H1 (cell line): ENCODE measurements at regions not wholly inside any gene's neighbourhood (a gene's known extent, or its start where the extent isn't known, plus 50 kb on each side); places are given as distances from the start of the nearest gene placed in this dataset.

Experiments
- CTCF ChIA-PET: fragments of 300-600 bp; sonication (Branson Sonifier 250); formaldehyde crosslinking; loops from one replicate; lab custom pipeline; 2021; ENCODE audit not compliant: partially characterized antibody; lab: Charles Lee
- POLR2A ChIA-PET: fragments of 300-600 bp; sonication (Branson Sonifier 250); formaldehyde crosslinking; loops from one replicate; lab custom pipeline; 2021; ENCODE audit warnings: inconsistent platforms; ENCODE audit not compliant: partially characterized antibody; lab: Charles Lee
- DNase-seq, 2 experiments: peaks; one replicate each; pipeline versions ENCODE4 v3.0.0 to v3.0.0-alpha.2; 2010 to 2022; ENCODE audit warnings: low spot score in 2 of 2, low read depth in 1 of 2, mixed read lengths in 1 of 2
- FAIRE-seq: peaks from 2 replicates; lab custom pipeline; 2011; peaks lifted over from hg19 to GRCh38; lab: Jason Lieb, UNC
- H2AFZ ChIP-seq: 2 replicates; pipeline ENCODE4 v1.8.1; 2012; ENCODE audit warnings: low read length, inconsistent platforms
- H2AK5ac ChIP-seq: 2 replicates; pipeline ENCODE4 v1.6.1; 2013; ENCODE audit warnings: low read depth, low read length
- H2BK120ac ChIP-seq: replicated peaks from 2 replicates; pipeline ENCODE3; 2013; ENCODE audit warnings: low read depth, low read length, inconsistent platforms
- H2BK12ac ChIP-seq: 2 replicates; pipeline ENCODE4 v1.6.1; 2013; ENCODE audit warnings: low read depth, low read length
- H2BK15ac ChIP-seq: 2 replicates; pipeline ENCODE4 v1.6.1; 2013; ENCODE audit warnings: low read length
- H2BK20ac ChIP-seq: 2 replicates; pipeline ENCODE4 v1.6.1; 2013; ENCODE audit warnings: low read length
- H2BK5ac ChIP-seq: 2 replicates; pipeline ENCODE4 v1.6.1; 2013; ENCODE audit warnings: low read depth, low read length
- H3K14ac ChIP-seq: 2 replicates; pipeline ENCODE4 v1.6.1; 2013; ENCODE audit warnings: inconsistent platforms; ENCODE audit not compliant: insufficient read length
- H3K18ac ChIP-seq: 2 replicates; pipeline ENCODE4 v1.6.1; 2013; ENCODE audit warnings: low read length; ENCODE audit errors: extremely low read depth
- H3K23ac ChIP-seq: 2 replicates; pipeline ENCODE4 v1.6.1; 2013; ENCODE audit warnings: inconsistent platforms; ENCODE audit not compliant: insufficient read length
- H3K23me2 ChIP-seq: 2 replicates; pipeline ENCODE4 v1.6.1; 2013; ENCODE audit warnings: low read depth, low read length
- H3K27ac ChIP-seq: 2 replicates; pipeline ENCODE4 v1.6.1; 2011; ENCODE audit warnings: low read depth, low read length, inconsistent platforms
- H3K27me3 ChIP-seq, 4 experiments: replicated peaks in 1 of 4; 1 replicate in 1 of 4; 2 replicates in 3 of 4; pipeline versions ENCODE4 v1.6.1 to v1.8.1; 2011 to 2013; ENCODE audit warnings: low read length in 3 of 4, mild to moderate bottlenecking in 3 of 4, inconsistent platforms in 2 of 4, mixed read lengths in 2 of 4, moderate library complexity in 1 of 4; ENCODE audit not compliant: control insufficient read depth in 3 of 4, insufficient read depth in 3 of 4; ENCODE audit errors: extremely low read depth in 1 of 4
- H3K36me3 ChIP-seq, 4 experiments: 2 replicates each; pipeline versions ENCODE4 v1.6.1 to v1.8.1; 2011 to 2013; ENCODE audit warnings: mild to moderate bottlenecking in 4 of 4, low read length in 3 of 4, moderate library complexity in 2 of 4, control low read depth in 1 of 4, inconsistent platforms in 1 of 4; ENCODE audit not compliant: insufficient read depth in 4 of 4, control insufficient read depth in 2 of 4
- H3K4ac ChIP-seq: replicated peaks from 2 replicates; pipeline ENCODE3; 2013; ENCODE audit warnings: low read length, low read depth, mixed read lengths, inconsistent platforms; ENCODE audit not compliant: insufficient read length
- H3K4me1 ChIP-seq, 4 experiments: replicated peaks in 1 of 4; 1 replicate in 1 of 4; 2 replicates in 3 of 4; pipeline versions ENCODE4 v1.6.1 to v1.8.1; 2011 to 2013; ENCODE audit warnings: low read length in 3 of 4, inconsistent platforms in 2 of 4, mixed read lengths in 1 of 4; ENCODE audit not compliant: insufficient read depth in 4 of 4, control insufficient read depth in 3 of 4
- H3K4me2 ChIP-seq, 2 experiments: 2 replicates each; pipeline versions ENCODE4 v1.6.1 to v1.8.1; 2011 to 2013; ENCODE audit warnings: low read depth in 2 of 2, low read length in 2 of 2, control low read depth in 1 of 2, inconsistent platforms in 1 of 2, mild to moderate bottlenecking in 1 of 2; ENCODE audit not compliant: insufficient read depth in 1 of 2
- H3K4me3 ChIP-seq, 4 experiments: fragments of 200-600, 300-600 bp in 1 of 4; sonication (generic), shearing (Covaris generic), sonication (Bioruptor Twin) in 1 of 4; 2 replicates each; pipeline versions ENCODE4 v1.5.1 to v1.8.1; 2011 to 2016; ENCODE audit warnings: low read length in 4 of 4, low read depth in 3 of 4, control low read depth in 2 of 4, inconsistent platforms in 2 of 4, mild to moderate bottlenecking in 2 of 4, mixed read lengths in 1 of 4, moderate library complexity in 1 of 4; ENCODE audit not compliant: insufficient read depth in 2 of 4; ENCODE audit errors: extremely low read depth in 1 of 4
- H3K56ac ChIP-seq: replicated peaks from 2 replicates; pipeline ENCODE3; 2013; ENCODE audit warnings: low read depth, mild to moderate bottlenecking, mixed read lengths, low read length, inconsistent platforms; ENCODE audit not compliant: insufficient read length
- H3K79me1 ChIP-seq: 2 replicates; pipeline ENCODE4 v1.6.1; 2013; ENCODE audit warnings: low read depth, low read length, control low read depth
- H3K79me2 ChIP-seq, 2 experiments: 2 replicates each; pipeline versions ENCODE4 v1.6.1 to v1.8.1; 2012 to 2013; ENCODE audit warnings: low read length in 2 of 2, mild to moderate bottlenecking in 2 of 2, inconsistent platforms in 1 of 2; ENCODE audit not compliant: insufficient read depth in 2 of 2, control insufficient read depth in 1 of 2
- H3K9ac ChIP-seq, 4 experiments: replicated peaks in 1 of 4; 1 replicate in 1 of 4; 2 replicates in 3 of 4; pipeline versions ENCODE4 v1.6.1 to v1.8.1; 2011 to 2013; ENCODE audit warnings: low read depth in 3 of 4, low read length in 3 of 4, control low read depth in 2 of 4, mild to moderate bottlenecking in 2 of 4, moderate library complexity in 2 of 4, inconsistent platforms in 1 of 4; ENCODE audit errors: extremely low read depth in 1 of 4
- H3K9me3 ChIP-seq, 2 experiments: 2 replicates each; pipeline versions ENCODE4 v1.6.1 to v1.8.1; 2012 to 2013; ENCODE audit warnings: mild to moderate bottlenecking in 2 of 2, moderate library complexity in 2 of 2, control low read depth in 1 of 2, inconsistent platforms in 1 of 2, low read depth in 1 of 2, low read length in 1 of 2, mixed read lengths in 1 of 2; ENCODE audit not compliant: insufficient read depth in 2 of 2
- H4K20me1 ChIP-seq, 2 experiments: replicated peaks in 1 of 2; 2 replicates each; pipeline versions ENCODE3 to v1.8.1; 2011 to 2013; ENCODE audit warnings: inconsistent platforms in 2 of 2, low read length in 2 of 2, mild to moderate bottlenecking in 1 of 2; ENCODE audit not compliant: insufficient read depth in 2 of 2, control insufficient read depth in 1 of 2
- H4K5ac ChIP-seq: 2 replicates; pipeline ENCODE4 v1.6.1; 2013; ENCODE audit warnings: low read length, low read depth, mixed read lengths, inconsistent platforms; ENCODE audit not compliant: insufficient read length
- H4K8ac ChIP-seq: 2 replicates; pipeline ENCODE4 v1.8.0; 2013; ENCODE audit warnings: mild to moderate bottlenecking, moderate library complexity, low read length, inconsistent platforms; ENCODE audit not compliant: insufficient read depth; ENCODE audit errors: extremely low read depth
- H4K91ac ChIP-seq: replicated peaks from 2 replicates; pipeline ENCODE3; 2013; ENCODE audit warnings: low read length, mixed read lengths, inconsistent platforms; ENCODE audit not compliant: insufficient read length
- ASH2L ChIP-seq: fragments of 200-600, 300-600 bp; sonication (generic); IDR thresholded peaks from one replicate; pipeline ENCODE4 v1.7.1; 2017; ENCODE audit warnings: low read length
- CBX5 ChIP-seq: fragments of 300-800, 300-1000 bp; sonication (generic); IDR thresholded peaks from 2 replicates; pipeline ENCODE4 v1.7.1; 2016; ENCODE audit warnings: antibody characterized with exemption, low read length, low read depth
- CREB1 ChIP-seq: IDR thresholded peaks from 2 replicates; pipeline ENCODE4 v1.6.1; 2012; ENCODE audit warnings: inconsistent platforms
- CTBP2 ChIP-seq: IDR thresholded peaks from 2 replicates; pipeline ENCODE4 v1.7.0; 2011; ENCODE audit warnings: borderline replicate concordance, mild to moderate bottlenecking, moderate library complexity, mixed read lengths, low read length; ENCODE audit not compliant: insufficient read depth, insufficient read length
- FOSL1 ChIP-seq: IDR thresholded peaks from 2 replicates; pipeline ENCODE4 v1.6.1; 2011; ENCODE audit warnings: mild to moderate bottlenecking, low read depth, low read length, moderate library complexity; ENCODE audit not compliant: insufficient read depth
- HDAC2 ChIP-seq, 2 experiments: fragments of 300-600 bp in 1 of 2; sonication (generic) in 1 of 2; IDR thresholded peaks; 2 replicates each; pipeline ENCODE4 v1.6.1; 2011 to 2012; ENCODE audit warnings: low read depth in 2 of 2, low read length in 2 of 2, mild to moderate bottlenecking in 2 of 2, moderate library complexity in 2 of 2, borderline replicate concordance in 1 of 2, inconsistent platforms in 1 of 2
- NRF1 ChIP-seq: IDR thresholded peaks from 2 replicates; pipeline ENCODE4 v1.6.1; 2011; ENCODE audit warnings: mild to moderate bottlenecking, low read depth, low read length, improper control_type of control experiment
- SIN3A ChIP-seq, 2 experiments: IDR thresholded peaks in 1 of 2; conservative IDR thresholded peaks in 1 of 2; 2 replicates each; pipeline ENCODE4 v1.6.1; 2011 to 2012; ENCODE audit warnings: low read length in 2 of 2, improper control_type of control experiment in 1 of 2, low read depth in 1 of 2, mild to moderate bottlenecking in 1 of 2
- SP1 ChIP-seq: IDR thresholded peaks from 2 replicates; pipeline ENCODE4 v1.6.1; 2011; ENCODE audit warnings: low read depth, low read length
- SRF ChIP-seq: IDR thresholded peaks from 2 replicates; pipeline ENCODE4 v1.6.1; 2011; ENCODE audit warnings: mild to moderate bottlenecking, low read depth, low read length, moderate library complexity
- WGBS, 2 experiments: shearing (Covaris generic) in 1 of 2; methylation state at CpG; one replicate each; pipeline versions ENCODE4 v1.1.6 to v1.1.7; 2013 to 2015; ENCODE audit warnings: low lambda C conversion rate in 2 of 2, mixed read lengths in 2 of 2, inconsistent platforms in 1 of 2, low coverage in 1 of 2, missing lambda C conversion rate in 1 of 2; ENCODE audit not compliant: insufficient replicate concordance in 2 of 2, insufficient coverage in 1 of 2, insufficient read length in 1 of 2; ENCODE audit errors: extremely low coverage in 1 of 2, missing lambda C conversion rate in 1 of 2; 5-methylcytosine and 5-hydroxymethylcytosine counted together

DNA sequence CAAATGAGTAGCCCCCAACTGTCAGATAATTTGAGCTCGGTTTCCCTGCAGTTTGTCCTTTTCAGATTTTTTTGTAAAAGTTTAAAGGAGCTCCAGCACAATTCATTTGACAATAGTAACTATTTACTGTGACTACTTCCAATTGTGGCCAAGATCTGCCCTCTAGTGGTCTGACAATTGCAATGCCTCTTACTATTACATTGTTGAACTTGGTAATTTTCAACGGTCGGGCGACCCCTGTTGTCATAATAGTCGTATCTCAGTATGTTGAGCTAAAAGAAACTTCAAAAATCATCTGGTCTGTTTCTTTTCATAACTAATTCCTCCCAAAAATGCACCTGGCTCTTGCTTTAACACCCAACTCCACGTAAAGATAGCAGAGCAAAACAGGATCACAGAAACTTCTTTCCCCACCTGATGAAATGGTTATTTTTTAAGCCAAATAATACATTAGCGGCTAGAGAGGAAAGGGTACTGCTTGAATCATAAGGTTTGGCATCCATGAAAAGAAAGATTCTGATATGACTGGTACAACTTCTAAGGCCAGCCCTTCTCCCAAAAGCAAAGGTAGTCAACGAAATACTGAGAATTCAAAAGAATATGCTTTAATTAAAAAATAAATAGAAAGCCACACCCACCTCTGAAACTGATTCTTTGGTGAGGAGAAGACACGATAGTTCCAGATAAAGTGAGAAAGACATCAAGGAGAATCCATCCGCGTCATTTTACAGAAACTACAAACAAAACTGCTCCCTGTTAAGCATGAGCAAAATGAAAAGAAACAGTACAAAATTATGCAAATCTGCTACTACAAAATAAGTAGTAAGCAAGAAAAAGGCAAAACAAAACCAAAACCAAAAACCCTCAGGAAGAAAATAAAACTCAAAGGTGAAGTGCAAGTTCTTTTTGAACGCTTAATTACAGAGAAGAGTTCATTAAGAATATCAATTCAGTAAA lies 76.9 kb upstream of the HTR4 start:
- Histone ChIP-seq H3K56ac (no peak overlapping the region), H3K4me2 (no peak overlapping the region), H2BK20ac (no peak overlapping the region), H4K91ac (no peak overlapping the region), H3K23ac (no peak overlapping the region), H3K9me3 (no peaks in the 10 kb centered on the region), H2BK120ac (no peak overlapping the region), H2BK12ac (no peak overlapping the region), H2AFZ (peak overlapping the region; percentile 69; the same call in 1 of the 2 replicates), H3K23me2 (no peaks in the 10 kb centered on the region), H3K27ac (no peak overlapping the region), H3K79me1 (no peaks in the 10 kb centered on the region), H3K4me1 (no peaks in the 10 kb centered on the region), H2AK5ac (no peak overlapping the region), H4K20me1 (no peaks in the 10 kb centered on the region), H3K4ac (no peak overlapping the region), H4K8ac (no peak overlapping the region), H3K9ac (no peak overlapping the region), H3K4me3 (no peak overlapping the region), H3K27me3 (no peaks in the 10 kb centered on the region), H2BK5ac (no peak overlapping the region), H3K79me2 (no peaks in the 10 kb centered on the region), H3K36me3 (no peaks in the 10 kb centered on the region), H2BK15ac (no peak overlapping the region), H3K18ac (no peak overlapping the region), H4K5ac (no peak overlapping the region), H3K14ac (no peak overlapping the region)
- ChIA-PET POLR2A (interaction anchor here (1.1 kb wide), 1 partner anchor 286 kb away, joined by 3 read pairs; no protein-coding TSS in a partner anchor), CTCF (interaction anchor here (0.5 to 24.0 kb wide), 145 partner anchors 10 to 886 kb away, joined by 3 to 444 read pairs (median 4); no protein-coding TSS in a partner anchor)
- WGBS, 2 experiments: 40% methylated on average over 12 of the region's 12 CpGs; no CpG with 5 or more reads in 1 of the 2 experiments
- peak; percentile 34 to 54 for DNase-seq
- FAIRE-seq: peak; percentile 97
- no peak for TF ChIP-seq HDAC2 (IDR thresholded peaks at IDR 0.05; ENCODE audit: borderline replicate concordance in 1 of 2, low read depth in 2 of 2, low read length in 2 of 2)
- TF ChIP-seq CBX5: no peak
- no peak for TF ChIP-seq SRF
- no peak for TF ChIP-seq FOSL1
- TF ChIP-seq CREB1: no peak
- no peak for TF ChIP-seq NRF1
- TF ChIP-seq ASH2L: no peak
- no peak for TF ChIP-seq SIN3A (conservative IDR thresholded peaks at IDR 0.05 in 1 of 2, IDR thresholded peaks at IDR 0.05 in 1 of 2; ENCODE audit: low read depth in 1 of 2, low read length in 2 of 2)
- TF ChIP-seq SP1: no peak
- no peak for TF ChIP-seq CTBP2
